Kidney (tissue), 13 donors: ENCODE measurements at regions not wholly inside any gene's neighbourhood (a gene's known extent, or its start where the extent isn't known, plus 50 kb on each side); places are given as distances from the start of the nearest gene placed in this dataset.

Experiments used
- DNase-seq, 5 donors: peaks; one replicate each; pipeline ENCODE4 v3.0.0-alpha.2; 2013 to 2020
- FAIRE-seq: peaks from 2 replicates; lab custom pipeline; 2012; peaks lifted over from hg19 to GRCh38; lab: Jason Lieb, UNC
- H3K27ac ChIP-seq, 2 donors: one replicate each; pipeline ENCODE4 v1.7.0; 2013; ENCODE audit warnings: low read depth in 2 of 2, low read length in 2 of 2, inconsistent platforms in 1 of 2
- H3K27me3 ChIP-seq: one replicate; pipeline ENCODE4 v1.7.1; 2013; ENCODE audit warnings: low read length, inconsistent platforms; ENCODE audit not compliant: control insufficient read depth, insufficient read depth
- H3K36me3 ChIP-seq, 3 donors: one replicate each; pipeline versions ENCODE4 v1.7.0 to v1.7.1; 2013; ENCODE audit warnings: low read length in 3 of 3, control low read depth in 1 of 3, inconsistent platforms in 1 of 3; ENCODE audit not compliant: insufficient read depth in 3 of 3, control insufficient read depth in 2 of 3
- H3K4me1 ChIP-seq, 3 donors: one replicate each; pipeline versions ENCODE4 v1.7.0 to v1.7.1; 2013; ENCODE audit warnings: low read length in 3 of 3, inconsistent platforms in 1 of 3, low read depth in 1 of 3; ENCODE audit not compliant: control insufficient read depth in 2 of 3, insufficient read depth in 2 of 3
- H3K4me3 ChIP-seq, 3 donors: one replicate each; pipeline versions ENCODE4 v1.7.0 to v1.8.1; 2013; ENCODE audit warnings: low read length in 3 of 3, control low read depth in 1 of 3, inconsistent platforms in 1 of 3
- H3K9ac ChIP-seq, 3 donors: one replicate each; pipeline versions ENCODE4 v1.7.0 to v1.7.1; 2013; ENCODE audit warnings: low read length in 3 of 3, control low read depth in 1 of 3, inconsistent platforms in 1 of 3
- H3K9me3 ChIP-seq, 3 donors: one replicate each; pipeline versions ENCODE4 v1.7.0 to v1.7.1; 2013; ENCODE audit warnings: low read length in 3 of 3, control low read depth in 1 of 3, inconsistent platforms in 1 of 3; ENCODE audit not compliant: control insufficient read depth in 2 of 3, insufficient read depth in 1 of 3
- intact Hi-C: fragments of 100-400 bp; cut with DNase I; formaldehyde crosslinking; loops from one replicate; pipeline ENCODE4 v1.11.1; 2022
- TF ChIP-seq, protein P1 (sequence below): IDR thresholded peaks from 3 replicates; pipeline ENCODE4 v1.5.1; 2012; ENCODE audit warnings: mild to moderate bottlenecking, moderate library complexity, borderline replicate concordance; ENCODE audit not compliant: insufficient read depth; ENCODE audit errors: extremely low read depth
- donor health status: control.
- donor health status: control.
- donor health status: control.
- donor health status: control.
- donor health status: control.
- donor health status: DM: yes; HTN: yes; CAD: no.
- donor health status: Normal renal cell carcinoma (clear cell type).

DNA sequence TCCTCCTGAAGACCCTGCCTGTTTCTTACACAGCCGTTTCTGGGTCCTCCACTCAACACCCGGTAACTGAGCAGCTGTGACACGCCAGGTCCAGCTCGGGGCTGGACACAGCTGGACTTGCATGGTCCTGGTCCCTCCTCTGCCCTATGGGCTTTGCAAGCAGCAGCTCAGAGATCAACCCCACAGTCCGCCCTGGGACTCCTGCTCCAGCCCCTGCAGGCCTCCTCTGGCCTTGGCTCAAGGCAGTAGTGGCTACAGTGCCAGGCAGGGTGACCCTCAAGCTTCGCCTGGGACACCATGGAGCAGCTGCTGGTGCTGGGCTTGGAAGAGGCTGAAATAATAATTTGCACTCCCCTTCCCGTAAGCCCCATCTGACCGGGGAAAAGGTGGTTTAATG, 66.1 kb upstream of the OLFM1 start:
- Histone ChIP-seq H3K4me3 (no peak overlapping the region), H3K27me3 (no peaks in the 10 kb centered on the region), H3K36me3 (no peaks in the 10 kb centered on the region), H3K4me1 (no peaks in the 10 kb centered on the region), H3K9ac (no peak overlapping the region), H3K27ac (no peak overlapping the region), H3K9me3 (no peaks in the 10 kb centered on the region)
- TF ChIP-seq, protein P1, sequence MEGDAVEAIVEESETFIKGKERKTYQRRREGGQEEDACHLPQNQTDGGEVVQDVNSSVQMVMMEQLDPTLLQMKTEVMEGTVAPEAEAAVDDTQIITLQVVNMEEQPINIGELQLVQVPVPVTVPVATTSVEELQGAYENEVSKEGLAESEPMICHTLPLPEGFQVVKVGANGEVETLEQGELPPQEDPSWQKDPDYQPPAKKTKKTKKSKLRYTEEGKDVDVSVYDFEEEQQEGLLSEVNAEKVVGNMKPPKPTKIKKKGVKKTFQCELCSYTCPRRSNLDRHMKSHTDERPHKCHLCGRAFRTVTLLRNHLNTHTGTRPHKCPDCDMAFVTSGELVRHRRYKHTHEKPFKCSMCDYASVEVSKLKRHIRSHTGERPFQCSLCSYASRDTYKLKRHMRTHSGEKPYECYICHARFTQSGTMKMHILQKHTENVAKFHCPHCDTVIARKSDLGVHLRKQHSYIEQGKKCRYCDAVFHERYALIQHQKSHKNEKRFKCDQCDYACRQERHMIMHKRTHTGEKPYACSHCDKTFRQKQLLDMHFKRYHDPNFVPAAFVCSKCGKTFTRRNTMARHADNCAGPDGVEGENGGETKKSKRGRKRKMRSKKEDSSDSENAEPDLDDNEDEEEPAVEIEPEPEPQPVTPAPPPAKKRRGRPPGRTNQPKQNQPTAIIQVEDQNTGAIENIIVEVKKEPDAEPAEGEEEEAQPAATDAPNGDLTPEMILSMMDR = no peak
- intact Hi-C loops = no loop called here
- peak in 1 of 5 donors; percentile 63 for DNase-seq
- no peak for FAIRE-seq

DNA sequence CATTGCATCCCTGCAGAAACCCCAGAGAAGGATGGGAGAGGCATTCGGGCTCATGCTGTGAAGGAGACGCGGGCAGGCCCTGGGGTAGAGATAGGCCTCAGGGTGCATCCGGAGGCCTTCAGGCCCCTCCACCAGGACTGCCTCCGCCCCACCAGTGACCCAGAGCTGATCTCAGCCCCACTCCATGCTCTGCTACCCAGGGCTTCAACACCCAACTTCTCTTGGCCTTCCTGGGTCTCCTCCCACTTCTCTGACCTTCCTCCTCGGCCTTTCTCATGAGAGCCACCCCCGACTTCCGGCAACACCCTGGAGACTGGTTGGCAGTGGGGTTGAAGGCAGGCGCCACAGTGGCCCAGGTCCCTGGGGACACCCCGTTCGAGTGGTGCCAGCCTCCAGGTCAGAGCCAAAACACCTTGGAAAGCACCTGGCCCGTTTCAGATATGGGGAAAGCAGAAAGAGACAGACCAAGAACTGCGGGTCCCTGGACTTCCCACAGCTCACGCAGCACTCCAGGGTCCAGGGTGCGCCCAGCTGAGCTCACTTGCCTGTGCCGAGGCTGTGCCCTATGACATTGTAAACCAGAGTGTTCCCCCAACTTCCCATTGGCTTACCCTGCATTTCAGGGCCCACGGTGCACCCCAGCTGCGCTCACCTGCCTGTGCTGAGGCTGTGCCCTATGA, 65.1 kb upstream of the OLFM1 start:
- Histone ChIP-seq H3K9me3 (no peaks in the 10 kb centered on the region), H3K27ac (no peak overlapping the region), H3K4me1 (no peaks in the 10 kb centered on the region), H3K36me3 (no peaks in the 10 kb centered on the region), H3K4me3 (no peak overlapping the region), H3K9ac (no peak overlapping the region), H3K27me3 (no peaks in the 10 kb centered on the region)
- TF ChIP-seq, protein P1 = no peak
- no peak for FAIRE-seq
- peak in 1 of 5 donors; percentile 45 for DNase-seq
- intact Hi-C loops = no loop called here

DNA sequence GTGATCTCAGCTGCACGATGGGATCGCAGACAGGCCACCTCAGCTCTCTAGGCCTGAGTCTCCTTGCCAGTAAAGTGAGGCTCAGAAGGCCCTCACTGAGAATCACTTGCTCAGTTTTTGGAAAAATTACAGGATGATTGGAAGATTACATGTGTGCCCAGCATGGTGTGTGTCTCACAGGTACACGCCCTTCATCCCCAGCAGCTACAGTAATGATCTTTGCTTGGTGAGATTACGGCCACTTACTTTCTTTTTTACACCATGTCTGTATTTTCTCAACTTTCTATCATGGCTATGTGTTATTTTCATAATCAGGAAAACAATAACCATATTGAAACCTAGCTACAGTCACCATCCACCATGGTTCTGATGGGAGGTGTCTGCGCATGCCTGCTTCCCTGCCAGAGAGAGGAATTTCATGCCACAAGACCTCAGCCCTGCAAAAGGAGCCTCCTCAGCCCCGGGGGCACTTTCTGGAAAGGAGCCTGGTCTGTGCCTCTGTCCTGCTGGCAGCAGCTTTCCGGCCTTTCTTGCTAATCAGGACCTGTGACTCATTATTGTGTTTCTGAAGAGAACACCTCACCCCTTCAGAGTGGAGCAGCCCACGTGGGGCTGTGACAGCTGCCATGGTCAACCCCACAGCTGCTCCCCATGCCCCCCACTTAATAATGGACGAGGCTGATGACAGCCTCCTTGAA, 64.2 kb upstream of the OLFM1 start:
- Histone ChIP-seq H3K27me3 (no peaks in the 10 kb centered on the region), H3K4me1 (no peaks in the 10 kb centered on the region), H3K36me3 (no peaks in the 10 kb centered on the region), H3K27ac (no peak overlapping the region), H3K9me3 (no peaks in the 10 kb centered on the region), H3K4me3 (no peak overlapping the region), H3K9ac (no peak overlapping the region)
- TF ChIP-seq, protein P1 = no peak
- intact Hi-C loops = no loop called here
- DNase-seq = peak in 1 of 5 donors; percentile 79
- FAIRE-seq = no peak
